GM20000 (cell line): ENCODE measurements at regions not wholly inside any gene's neighbourhood (a gene's known extent, or its start where the extent isn't known, plus 50 kb on each side); places are given as distances from the start of the nearest gene placed in this dataset.

Experiments used
- DNase-seq: peaks from one replicate; pipeline ENCODE4 v3.0.0; 2012; ENCODE audit warnings: low spot score
- CTCF ChIP-seq: IDR thresholded peaks from 2 replicates; pipeline ENCODE4 v1.5.1; 2012; ENCODE audit warnings: mild to moderate bottlenecking, control low read depth; ENCODE audit errors: extremely low read depth, missing control alignments

- DNase-seq, result no peak
- no peak for TF ChIP-seq CTCF
Observed at GRCh38 chr19:5392486-5392885, 51.9 kb upstream of the PTPRS start.

GRCh38 chr19:5393088-5393487 is 52.5 kb upstream of the PTPRS start:
- no peak for DNase-seq
- TF ChIP-seq CTCF, result no peak

- DNase-seq, result no peak
- no peak for TF ChIP-seq CTCF
Observed at GRCh38 chr19:5394551-5395505, 54.2 kb upstream of the PTPRS start.

GRCh38 chr19:5395556-5395955 is 54.9 kb upstream of the PTPRS start:
- TF ChIP-seq CTCF, result no peak
- no peak for DNase-seq

- no peak for DNase-seq
- TF ChIP-seq CTCF, result no peak
Observed at GRCh38 chr19:5396096-5396939, 55.7 kb upstream of the PTPRS start.

- TF ChIP-seq CTCF, result no peak
- no peak for DNase-seq
Observed at GRCh38 chr19:5396963-5397362, 56.4 kb upstream of the PTPRS start.
